Panc1 (cell line): ENCODE measurements at regions not wholly inside any gene's neighbourhood (a gene's known extent, or its start where the extent isn't known, plus 50 kb on each side); places are given as distances from the start of the nearest gene placed in this dataset.

Source experiments
- POLR2AphosphoS5 ChIP-seq: IDR thresholded peaks from 2 replicates; pipeline ENCODE4 v1.6.1; 2012; ENCODE audit warnings: mild to moderate bottlenecking, low read depth, low read length, moderate library complexity
- SIN3A ChIP-seq: IDR thresholded peaks from 2 replicates; pipeline ENCODE4 v1.6.1; 2012; ENCODE audit warnings: low read depth, mild to moderate bottlenecking, low read length, moderate library complexity, borderline replicate concordance; ENCODE audit not compliant: insufficient read depth
- TCF7L2 ChIP-seq: IDR thresholded peaks from 2 replicates; pipeline ENCODE4 v1.6.1; 2011; ENCODE audit warnings: mild to moderate bottlenecking, low read depth, low read length, inconsistent platforms
- TF ChIP-seq, protein P1 (sequence below): fragments of 450-650 bp; IDR thresholded peaks from 2 replicates; pipeline ENCODE4 v1.5.1; 2017; ENCODE audit warnings: mild to moderate bottlenecking

DNA sequence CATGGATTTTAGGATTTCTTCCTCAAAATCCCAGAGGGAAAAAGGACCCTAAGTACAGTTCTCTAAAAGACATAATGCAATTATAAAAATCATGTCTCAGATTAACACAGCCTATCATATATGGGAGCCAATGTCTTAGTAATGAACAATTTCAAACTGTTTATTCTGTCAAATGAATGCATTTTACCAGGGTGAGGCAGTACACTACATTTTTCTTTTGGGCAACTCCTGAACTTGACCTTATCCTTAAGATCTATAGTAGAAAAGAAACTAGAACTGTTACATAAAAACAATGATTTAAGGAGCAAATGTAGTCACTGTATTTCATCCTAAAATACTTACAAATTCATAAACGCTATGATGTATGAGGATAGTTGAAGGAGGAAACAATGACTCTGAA is 226.3 kb upstream of the B3GALT2 start:
- TF ChIP-seq, protein P1, sequence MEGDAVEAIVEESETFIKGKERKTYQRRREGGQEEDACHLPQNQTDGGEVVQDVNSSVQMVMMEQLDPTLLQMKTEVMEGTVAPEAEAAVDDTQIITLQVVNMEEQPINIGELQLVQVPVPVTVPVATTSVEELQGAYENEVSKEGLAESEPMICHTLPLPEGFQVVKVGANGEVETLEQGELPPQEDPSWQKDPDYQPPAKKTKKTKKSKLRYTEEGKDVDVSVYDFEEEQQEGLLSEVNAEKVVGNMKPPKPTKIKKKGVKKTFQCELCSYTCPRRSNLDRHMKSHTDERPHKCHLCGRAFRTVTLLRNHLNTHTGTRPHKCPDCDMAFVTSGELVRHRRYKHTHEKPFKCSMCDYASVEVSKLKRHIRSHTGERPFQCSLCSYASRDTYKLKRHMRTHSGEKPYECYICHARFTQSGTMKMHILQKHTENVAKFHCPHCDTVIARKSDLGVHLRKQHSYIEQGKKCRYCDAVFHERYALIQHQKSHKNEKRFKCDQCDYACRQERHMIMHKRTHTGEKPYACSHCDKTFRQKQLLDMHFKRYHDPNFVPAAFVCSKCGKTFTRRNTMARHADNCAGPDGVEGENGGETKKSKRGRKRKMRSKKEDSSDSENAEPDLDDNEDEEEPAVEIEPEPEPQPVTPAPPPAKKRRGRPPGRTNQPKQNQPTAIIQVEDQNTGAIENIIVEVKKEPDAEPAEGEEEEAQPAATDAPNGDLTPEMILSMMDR = no peak
- TF ChIP-seq POLR2AphosphoS5 (no peak), SIN3A (no peak), TCF7L2 (no peak)
